GM21360 (cell line): ENCODE measurements at regions not wholly inside any gene's neighbourhood (a gene's known extent, or its start where the extent isn't known, plus 50 kb on each side); places are given as distances from the start of the nearest gene placed in this dataset.
"Not testable (repeated sequence)": the region's sequence is repeated elsewhere in the genome, so short reads cannot be mapped to it uniquely, and the experiment has no call there.

Experiments
- ATAC-seq: cut with Tn5 transposase; IDR thresholded peaks from one replicate; pipeline ENCODE4 v1.9.1; 2021; ENCODE audit warnings: mild to moderate bottlenecking, moderate library complexity; ENCODE audit not compliant: unreplicated experiment

DNA sequence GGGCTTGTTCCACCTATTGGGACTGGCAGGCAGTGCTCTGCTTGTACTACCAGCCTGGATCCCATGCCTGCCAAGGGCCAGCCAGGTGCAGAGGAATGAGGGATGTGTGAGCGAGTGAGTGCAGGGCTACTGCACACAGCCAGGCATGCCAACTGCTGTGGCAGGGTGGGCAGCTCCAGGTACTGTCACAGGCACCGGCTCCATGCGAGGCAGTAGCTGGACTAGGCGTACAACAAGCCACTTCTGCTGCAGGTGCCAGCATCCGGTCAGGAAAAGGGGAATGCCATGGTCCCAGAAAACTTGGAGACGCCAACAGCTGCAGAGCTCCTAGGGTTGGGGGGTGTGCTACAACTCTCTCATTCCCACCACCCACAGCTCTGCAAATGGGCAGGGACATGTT lies 1356.7 kb downstream of the SI start:
- ATAC-seq = no peak

GRCh38 chr3:163717377-163717776 lies 1360.9 kb downstream of the SI start:
- ATAC-seq = no peak

DNA sequence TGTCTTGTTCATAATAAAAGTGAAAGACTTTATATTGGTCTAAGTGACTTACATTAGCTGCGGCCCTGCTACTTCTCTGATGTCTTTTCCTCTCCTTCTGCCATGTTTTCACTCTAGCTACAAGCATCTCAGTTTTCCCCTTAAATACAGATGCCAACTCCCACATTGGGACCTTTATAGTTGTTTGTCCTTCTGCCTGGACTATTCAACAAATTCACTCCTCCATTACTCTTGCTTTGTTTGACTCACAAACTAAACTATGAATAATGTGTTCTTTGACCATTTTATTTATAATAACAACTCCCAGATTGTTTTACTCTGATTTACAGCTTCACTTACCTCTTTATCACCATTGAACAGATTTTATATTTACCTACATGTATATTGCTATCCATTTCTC lies 1369.9 kb downstream of the SI start:
- ATAC-seq = no peak

DNA sequence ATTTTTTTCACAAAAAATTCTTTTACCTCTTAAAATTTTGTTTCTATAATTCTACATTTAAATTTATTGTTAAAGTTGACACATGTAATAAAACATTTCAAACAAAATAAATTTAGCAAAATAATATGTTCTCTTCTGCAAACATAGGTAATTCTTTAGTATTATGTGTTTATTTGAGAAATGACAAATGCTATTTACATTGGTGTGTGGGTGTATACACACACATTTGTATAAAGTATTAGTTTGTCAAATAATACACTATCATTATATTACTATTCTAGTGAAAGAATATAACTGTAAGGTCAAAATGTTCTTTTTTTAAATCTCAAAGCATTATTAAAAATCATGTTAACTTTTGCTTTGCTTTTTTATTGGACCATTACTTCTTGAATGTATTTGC lies 1370.6 kb downstream of the SI start:
- no peak for ATAC-seq

DNA sequence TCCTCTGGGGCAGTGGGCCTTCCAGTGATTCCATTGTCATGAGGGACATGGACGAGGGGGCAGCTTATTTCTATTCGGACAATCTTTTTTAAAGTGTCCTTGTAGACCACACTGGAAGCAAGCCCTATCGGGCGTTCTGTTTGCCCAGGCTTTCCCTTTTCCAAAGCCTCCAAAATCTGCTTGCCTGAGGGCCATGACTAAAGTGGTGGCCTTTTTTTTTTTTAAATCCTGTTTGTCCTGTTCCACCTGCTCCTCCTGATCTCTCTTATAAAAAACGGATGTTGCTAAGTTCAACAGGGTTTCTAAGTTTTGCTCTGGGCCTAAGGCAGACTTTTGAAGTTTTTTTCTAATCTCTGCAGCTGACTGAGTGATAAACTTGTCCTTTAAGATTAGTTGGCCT lies 1380.1 kb downstream of the SI start:
- not testable (repeated sequence) for ATAC-seq

GRCh38 chr3:163692494-163692893 lies 1385.8 kb downstream of the SI start:
- no peak for ATAC-seq

DNA sequence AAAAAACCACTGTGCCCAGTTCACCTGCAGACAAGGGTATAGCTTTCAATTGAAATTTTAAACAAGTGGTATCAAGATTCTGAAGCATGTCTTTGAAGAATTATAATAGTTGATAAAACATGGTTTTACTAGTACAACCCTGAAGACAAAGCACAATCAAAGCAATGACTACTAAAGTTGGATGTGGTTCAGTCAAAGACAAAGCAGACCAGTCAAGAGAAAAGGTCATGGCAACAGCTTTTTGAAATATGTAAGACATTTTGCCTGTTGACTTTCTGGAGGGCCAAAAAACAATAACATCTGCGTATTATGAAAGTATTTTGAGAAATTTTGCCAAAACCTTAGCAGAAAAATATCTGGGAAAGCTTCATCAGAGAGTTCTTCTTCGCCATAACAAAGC lies 1393.6 kb downstream of the SI start:
- no peak for ATAC-seq

GRCh38 chr3:163672954-163673353 lies 1405.3 kb downstream of the SI start:
- no peak for ATAC-seq

DNA sequence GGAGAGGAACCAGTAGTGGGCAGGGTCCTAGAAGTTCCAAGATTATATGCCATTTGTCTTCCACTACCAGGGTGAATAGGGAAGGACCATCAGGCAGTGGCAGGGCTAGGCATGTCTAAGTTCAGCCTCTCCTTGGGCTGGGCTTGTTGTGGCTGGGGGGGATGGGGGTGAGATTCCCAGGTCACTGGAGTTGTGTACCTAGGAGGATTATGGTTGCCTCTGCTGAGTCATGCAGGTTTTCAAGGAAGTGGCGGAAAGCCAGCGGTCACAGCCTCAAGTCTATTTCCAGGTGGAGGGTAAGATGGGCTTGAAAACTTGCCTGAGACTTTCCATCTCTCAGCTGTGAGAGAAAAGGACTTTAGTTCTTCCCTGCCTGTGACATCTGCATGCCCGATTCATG lies 1407.1 kb downstream of the SI start:
- no peak for ATAC-seq

DNA sequence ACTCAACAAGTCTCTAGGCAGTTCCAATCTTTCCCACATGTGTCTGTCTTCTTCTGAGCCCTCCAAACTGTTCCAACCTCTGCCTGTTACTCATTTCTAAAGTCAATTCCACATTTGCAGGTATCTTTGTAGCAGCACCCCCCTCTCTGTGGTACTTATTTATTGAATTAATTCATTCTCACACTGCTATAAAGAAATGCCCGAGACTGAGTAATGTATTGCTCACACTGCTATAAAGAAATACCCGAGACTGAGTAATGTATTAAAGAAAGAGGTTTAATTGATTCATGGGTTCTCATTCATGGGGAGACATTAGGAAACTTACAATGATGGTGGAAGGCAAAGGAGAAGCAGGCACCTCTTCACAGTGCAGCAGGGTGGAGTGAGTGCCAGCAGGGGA lies 1413.8 kb downstream of the SI start:
- no peak for ATAC-seq

- no peak for ATAC-seq
Measured at GRCh38 chr3:163657088-163657487, 1421.2 kb downstream of the SI start.

DNA sequence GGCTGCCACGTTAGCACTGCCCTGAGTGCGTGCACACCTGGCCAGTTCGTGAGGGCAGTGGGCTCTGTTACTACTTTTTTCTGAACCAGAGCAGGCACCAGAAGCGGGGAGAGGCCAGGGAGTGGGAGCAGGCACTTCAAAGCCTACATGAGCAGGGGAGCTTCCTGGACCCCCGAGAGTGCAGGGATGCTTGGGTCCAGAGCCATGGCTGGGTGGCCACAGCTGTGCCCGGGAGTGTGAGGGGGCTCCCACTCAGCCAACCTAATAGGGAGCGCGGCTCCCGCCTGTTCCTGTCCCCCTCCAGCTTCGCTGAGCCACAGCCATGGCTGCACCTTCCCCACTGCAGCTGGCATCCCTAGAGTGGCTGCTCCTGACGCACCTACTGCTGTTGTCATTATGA lies 1423.3 kb downstream of the SI start:
- ATAC-seq = no peak

GRCh38 chr3:163644172-163644571 lies 1434.1 kb downstream of the SI start:
- no peak for ATAC-seq

DNA sequence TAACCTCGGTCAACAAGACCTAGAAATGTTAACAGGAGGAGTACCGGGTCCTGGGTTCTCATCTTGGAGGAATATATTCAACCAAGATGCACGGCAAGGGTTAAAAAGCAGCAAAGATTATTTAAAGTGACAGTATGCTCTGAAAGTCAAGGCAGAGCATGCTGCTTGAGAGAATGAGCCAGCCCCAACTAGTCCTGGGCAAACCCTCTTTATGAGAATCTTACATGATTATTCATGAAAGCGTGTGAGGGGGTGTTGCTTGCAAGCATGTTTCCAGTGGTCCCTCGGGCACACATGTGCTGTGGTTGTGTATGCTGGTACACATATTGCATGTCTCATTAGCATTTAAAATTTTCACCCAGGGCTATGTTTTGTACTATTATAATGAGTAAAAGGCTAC lies 1445.6 kb downstream of the SI start:
- no peak for ATAC-seq

DNA sequence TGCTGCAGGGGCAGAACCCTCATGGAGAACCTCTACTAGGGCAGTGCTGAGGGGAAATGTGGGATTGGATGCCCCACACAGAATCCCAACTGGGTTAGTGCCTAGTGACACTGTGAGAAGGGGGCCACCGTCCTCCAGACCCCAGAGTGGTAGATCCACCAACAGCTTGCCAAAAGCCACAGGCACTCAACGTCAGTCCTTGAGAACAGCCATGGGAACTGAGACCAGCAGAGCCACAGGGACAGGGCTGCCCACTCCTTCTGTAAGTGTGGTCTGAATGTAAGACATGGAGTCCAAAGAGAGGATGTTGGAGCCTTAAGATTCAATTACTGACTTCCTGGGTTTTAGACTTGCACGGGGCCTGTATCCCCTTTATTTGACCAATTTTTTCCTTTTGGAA lies 1451.5 kb downstream of the SI start:
- ATAC-seq = no peak

- no peak for ATAC-seq
Measured at GRCh38 chr3:163622384-163622783, 1455.9 kb downstream of the SI start.

- no peak for ATAC-seq
Measured at GRCh38 chr3:163614886-163615285, 1463.4 kb downstream of the SI start.

- no peak for ATAC-seq
Measured at GRCh38 chr3:163605915-163606314, 1472.4 kb downstream of the SI start.

GRCh38 chr3:163601426-163601825 lies 1476.9 kb downstream of the SI start:
- no peak for ATAC-seq

GRCh38 chr3:163587342-163587741 lies 1491.0 kb downstream of the SI start:
- ATAC-seq = no peak

DNA sequence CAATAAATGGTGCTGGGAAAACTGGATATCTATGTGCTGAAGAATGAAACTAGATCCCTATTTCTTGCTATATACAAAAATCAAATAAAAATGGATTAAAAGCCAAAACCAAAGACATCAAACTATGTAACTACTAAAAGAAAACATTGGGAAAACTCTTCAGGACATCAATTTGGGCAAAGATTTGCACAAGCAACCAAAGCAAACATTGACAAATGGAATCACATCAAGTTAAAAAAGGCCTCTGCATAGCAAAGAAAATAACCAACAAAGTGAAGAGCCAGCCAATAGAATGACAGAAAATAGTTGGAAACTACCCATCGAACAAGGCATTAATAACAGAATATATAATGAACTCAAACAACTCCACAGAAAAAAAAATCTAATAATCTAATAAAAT lies 1495.3 kb downstream of the SI start:
- no peak for ATAC-seq

GRCh38 chr3:163577271-163577670 lies 1501.0 kb downstream of the SI start:
- no peak for ATAC-seq

DNA sequence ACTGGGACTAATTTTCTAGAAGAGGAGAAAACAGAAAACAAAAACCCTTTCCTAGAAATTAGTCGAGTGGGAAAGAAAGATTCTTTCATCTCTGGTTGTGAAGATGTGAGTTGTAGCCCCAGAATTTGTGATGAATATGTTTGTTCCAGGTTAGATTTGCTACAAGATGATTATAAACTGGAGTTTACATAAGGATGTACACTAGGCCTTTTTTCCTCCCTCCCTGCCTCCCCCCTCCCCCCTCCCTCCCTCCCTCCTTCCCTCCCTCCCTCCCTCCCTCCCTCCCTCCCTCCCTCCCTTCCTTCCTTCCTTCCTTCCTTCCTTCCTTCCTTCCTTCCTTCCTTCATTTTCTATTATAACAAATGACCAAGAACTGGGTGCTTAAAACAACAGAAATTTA lies 1502.0 kb downstream of the SI start:
- ATAC-seq = no peak

GRCh38 chr3:163573324-163573723 lies 1505.0 kb downstream of the SI start:
- no peak for ATAC-seq
